ENCODE measurements at regions not wholly inside any gene's neighbourhood (a gene's known extent, or its start where the extent isn't known, plus 50 kb on each side); places are given as distances from the start of the nearest gene placed in this dataset.
"Not testable (repeated sequence)": the region's sequence is repeated elsewhere in the genome, so short reads cannot be mapped to it uniquely, and the experiment has no call there.

- Mint-ChIP-seq H3K4me1 (no peaks in the 10 kb centered on the region), H3K9me3 (no peaks in the 10 kb centered on the region)
- no CpG with 5 or more reads among the region's 2 CpGs for WGBS (ENCODE audit: insufficient coverage)
These were observed 113.2 kb upstream of the STX18 start for GRCh38 chr4:4655011-4655410.

GRCh38 chr4:4651811-4652755 is 110.2 kb upstream of the STX18 start:
- H3K27ac Mint-ChIP-seq, result no peak overlapping the region
- H3K4me1 Mint-ChIP-seq, result no peaks in the 10 kb centered on the region
- Histone ChIP-seq H3K27ac (ENCODE audit: low read length) (no peak overlapping the region), H3K4me1 (ENCODE audit: control insufficient read depth in 1 of 2, extremely low read depth in 1 of 2, insufficient read depth in 2 of 2, low read length in 2 of 2) (no peaks in the 10 kb centered on the region), H3K36me3 (ENCODE audit: control insufficient read depth in 2 of 2, extremely low read depth in 1 of 2, insufficient read depth in 1 of 2, low read length in 1 of 2) (no peaks in the 10 kb centered on the region), H3K4me3 (ENCODE audit: control insufficient read depth in 1 of 2, extremely low read depth in 1 of 2, low read length in 1 of 2) (no peak overlapping the region), H3K27me3 (replicated peaks in 1 of 2; ENCODE audit: control insufficient read depth in 2 of 2, extremely low read depth in 1 of 2, insufficient read depth in 2 of 2, low read length in 1 of 2) (no peaks in the 10 kb centered on the region), H3K9me3 (no peaks in the 10 kb centered on the region)
- no peak for DNase-seq
- POLR2A ChIA-PET, result no interaction called here
- no peak for ATAC-seq (replicated peaks in 1 of 4)
- no peaks in the 10 kb centered on the region for H3K27me3 Mint-ChIP-seq
- no peak overlapping the region for H3K4me3 Mint-ChIP-seq
- CTCF ChIA-PET, result no interaction called here
- H3K9me3 Mint-ChIP-seq, result peaks cover 0 to under 1% (median 0%) of the 10 kb centered on the region in 3 donors
- WGBS (ENCODE audit: insufficient coverage), result 94% methylated on average over 7 of the region's 12 CpGs
- peaks cover 32% of the 10 kb centered on the region for H3K36me3 Mint-ChIP-seq

More at GRCh38 chr4:4655011-4655410, 113.2 kb upstream of the STX18 start:
- H3K9me3 ChIP-seq, result no peaks in the 10 kb centered on the region
- DNase-seq, result no peak
- Mint-ChIP-seq H3K27me3 (no peaks in the 10 kb centered on the region), H3K36me3 (peaks cover 44% of the 10 kb centered on the region), H3K27ac (no peak overlapping the region), H3K4me3 (no peak overlapping the region)
- ChIA-PET POLR2A (no interaction called here), CTCF (no interaction called here)
- no peaks in the 10 kb centered on the region for H3K4me1 ChIP-seq (ENCODE audit: control insufficient read depth in 1 of 2, extremely low read depth in 1 of 2, insufficient read depth in 2 of 2, low read length in 2 of 2)
- no peak overlapping the region for H3K27ac ChIP-seq (ENCODE audit: low read length)
- no peak for ATAC-seq (replicated peaks in 1 of 4)
- H3K27me3 ChIP-seq (replicated peaks in 1 of 2; ENCODE audit: control insufficient read depth in 2 of 2, extremely low read depth in 1 of 2, insufficient read depth in 2 of 2, low read length in 1 of 2), result no peaks in the 10 kb centered on the region
- no peaks in the 10 kb centered on the region for H3K36me3 ChIP-seq (ENCODE audit: control insufficient read depth in 2 of 2, extremely low read depth in 1 of 2, insufficient read depth in 1 of 2, low read length in 1 of 2)
- H3K4me3 ChIP-seq (ENCODE audit: control insufficient read depth in 1 of 2, extremely low read depth in 1 of 2, low read length in 1 of 2), result no peak overlapping the region

GRCh38 chr4:4647041-4647440 is 105.2 kb upstream of the STX18 start:
- POLR2A ChIA-PET, result no interaction called here
- DNase-seq (no peak), ATAC-seq (replicated peaks in 1 of 4) (no peak)
- Histone ChIP-seq H3K4me1 (ENCODE audit: control insufficient read depth in 1 of 2, extremely low read depth in 1 of 2, insufficient read depth in 2 of 2, low read length in 2 of 2) (no peaks in the 10 kb centered on the region), H3K27ac (ENCODE audit: low read length) (no peak overlapping the region), H3K9me3 (no peaks in the 10 kb centered on the region), H3K4me3 (ENCODE audit: control insufficient read depth in 1 of 2, extremely low read depth in 1 of 2, low read length in 1 of 2) (no peak overlapping the region), H3K36me3 (ENCODE audit: control insufficient read depth in 2 of 2, extremely low read depth in 1 of 2, insufficient read depth in 1 of 2, low read length in 1 of 2) (no peaks in the 10 kb centered on the region), H3K27me3 (replicated peaks in 1 of 2; ENCODE audit: control insufficient read depth in 2 of 2, extremely low read depth in 1 of 2, insufficient read depth in 2 of 2, low read length in 1 of 2) (no peaks in the 10 kb centered on the region)
- 100% methylated on average over 1 of the region's 1 CpG for WGBS (ENCODE audit: insufficient coverage)
- H3K9me3 Mint-ChIP-seq, result peaks cover 0 to 4% (median 0%) of the 10 kb centered on the region in 3 donors
- H3K27ac Mint-ChIP-seq, result no peak overlapping the region
- CTCF ChIA-PET, result no interaction called here
- H3K4me1 Mint-ChIP-seq, result no peaks in the 10 kb centered on the region
- peaks cover 11% of the 10 kb centered on the region for H3K36me3 Mint-ChIP-seq
- H3K4me3 Mint-ChIP-seq, result no peak overlapping the region
- H3K27me3 Mint-ChIP-seq, result no peaks in the 10 kb centered on the region

GRCh38 chr4:4645743-4646142 is 103.9 kb upstream of the STX18 start:
- H3K4me3 Mint-ChIP-seq, result no peak overlapping the region
- Histone ChIP-seq H3K27me3 (replicated peaks in 1 of 2; ENCODE audit: control insufficient read depth in 2 of 2, extremely low read depth in 1 of 2, insufficient read depth in 2 of 2, low read length in 1 of 2) (no peaks in the 10 kb centered on the region), H3K9me3 (no peaks in the 10 kb centered on the region), H3K27ac (ENCODE audit: low read length) (no peak overlapping the region), H3K4me3 (ENCODE audit: control insufficient read depth in 1 of 2, extremely low read depth in 1 of 2, low read length in 1 of 2) (no peak overlapping the region), H3K36me3 (ENCODE audit: control insufficient read depth in 2 of 2, extremely low read depth in 1 of 2, insufficient read depth in 1 of 2, low read length in 1 of 2) (no peaks in the 10 kb centered on the region), H3K4me1 (ENCODE audit: control insufficient read depth in 1 of 2, extremely low read depth in 1 of 2, insufficient read depth in 2 of 2, low read length in 2 of 2) (no peaks in the 10 kb centered on the region)
- peaks cover 0 to 4% (median 0%) of the 10 kb centered on the region in 3 donors for H3K9me3 Mint-ChIP-seq
- no peaks in the 10 kb centered on the region for H3K27me3 Mint-ChIP-seq
- ChIA-PET CTCF (no interaction called here), POLR2A (no interaction called here)
- H3K27ac Mint-ChIP-seq, result no peak overlapping the region
- H3K4me1 Mint-ChIP-seq, result no peaks in the 10 kb centered on the region
- 100% methylated on average over 2 of the region's 3 CpGs for WGBS (ENCODE audit: insufficient coverage)
- peaks cover 11% of the 10 kb centered on the region for H3K36me3 Mint-ChIP-seq
- no peak for DNase-seq
- ATAC-seq (replicated peaks in 1 of 4), result no peak

- H3K9me3 Mint-ChIP-seq, H3K4me3 Mint-ChIP-seq, POLR2A ChIA-PET: not testable (repeated sequence)
These were observed 102.4 kb upstream of the STX18 start for GRCh38 chr4:4644277-4644676.

GRCh38 chr4:4643743-4644142 is 101.9 kb upstream of the STX18 start:
- H3K27me3 ChIP-seq (replicated peaks in 1 of 2; ENCODE audit: control insufficient read depth in 2 of 2, extremely low read depth in 1 of 2, insufficient read depth in 2 of 2, low read length in 1 of 2); H3K4me1 ChIP-seq (ENCODE audit: control insufficient read depth in 1 of 2, extremely low read depth in 1 of 2, insufficient read depth in 2 of 2, low read length in 2 of 2); H3K4me3 ChIP-seq (ENCODE audit: control insufficient read depth in 1 of 2, extremely low read depth in 1 of 2, low read length in 1 of 2); H3K9me3 Mint-ChIP-seq; H3K36me3 Mint-ChIP-seq; CTCF ChIA-PET; H3K4me3 Mint-ChIP-seq; H3K9me3 ChIP-seq; H3K36me3 ChIP-seq (ENCODE audit: control insufficient read depth in 2 of 2, extremely low read depth in 1 of 2, insufficient read depth in 1 of 2, low read length in 1 of 2); ATAC-seq (replicated peaks in 1 of 4); DNase-seq; POLR2A ChIA-PET; H3K27ac ChIP-seq (ENCODE audit: low read length); H3K27ac Mint-ChIP-seq; H3K27me3 Mint-ChIP-seq; H3K4me1 Mint-ChIP-seq: not testable (repeated sequence)
- no CpG with 5 or more reads among the region's 6 CpGs for WGBS (ENCODE audit: insufficient coverage)

More at GRCh38 chr4:4644277-4644676, 102.4 kb upstream of the STX18 start:
- H3K27ac Mint-ChIP-seq; H3K36me3 Mint-ChIP-seq; H3K36me3 ChIP-seq (ENCODE audit: control insufficient read depth in 2 of 2, extremely low read depth in 1 of 2, insufficient read depth in 1 of 2, low read length in 1 of 2); H3K4me1 Mint-ChIP-seq; H3K4me1 ChIP-seq (ENCODE audit: control insufficient read depth in 1 of 2, extremely low read depth in 1 of 2, insufficient read depth in 2 of 2, low read length in 2 of 2); H3K4me3 ChIP-seq (ENCODE audit: control insufficient read depth in 1 of 2, extremely low read depth in 1 of 2, low read length in 1 of 2); ATAC-seq (replicated peaks in 1 of 4); H3K27ac ChIP-seq (ENCODE audit: low read length); H3K27me3 Mint-ChIP-seq; CTCF ChIA-PET; DNase-seq; H3K9me3 ChIP-seq; H3K27me3 ChIP-seq (replicated peaks in 1 of 2; ENCODE audit: control insufficient read depth in 2 of 2, extremely low read depth in 1 of 2, insufficient read depth in 2 of 2, low read length in 1 of 2): not testable (repeated sequence)
- WGBS (ENCODE audit: insufficient coverage), result no CpG with 5 or more reads among the region's 5 CpGs
